ENCODE measurements at regions not wholly inside any gene's neighbourhood (a gene's known extent, or its start where the extent isn't known, plus 50 kb on each side); places are given as distances from the start of the nearest gene placed in this dataset.

GRCh38 chr2:189302274-189302948, 122.8 kb upstream of the COL5A2 start:
- no peak overlapping the region for H3K4me3 ChIP-seq (ENCODE audit: low read depth, low read length)
- no peak for DNase-seq (ENCODE audit: low read depth)
- TF ChIP-seq CTCF (IDR thresholded peaks at IDR 0.05; ENCODE audit: low read depth, low read length, missing control alignments) = no peak
- in situ Hi-C loops (cut with HindIII; ENCODE audit: low sequenced_read_pairs) = no loop called here

GRCh38 chr2:189304360-189304759, 124.8 kb upstream of the COL5A2 start:
- H3K4me3 ChIP-seq (ENCODE audit: low read depth, low read length) = no peak overlapping the region
- DNase-seq (ENCODE audit: low read depth) = no peak
- in situ Hi-C loops (cut with HindIII; ENCODE audit: low sequenced_read_pairs) = no loop called here
- TF ChIP-seq CTCF (IDR thresholded peaks at IDR 0.05; ENCODE audit: low read depth, low read length, missing control alignments) = no peak

GRCh38 chr2:189305291-189305943, 125.9 kb upstream of the COL5A2 start:
- H3K4me3 ChIP-seq (ENCODE audit: low read depth, low read length) = no peak overlapping the region
- no peak for DNase-seq (ENCODE audit: low read depth)
- TF ChIP-seq CTCF (IDR thresholded peaks at IDR 0.05; ENCODE audit: low read depth, low read length, missing control alignments) = no peak
- in situ Hi-C loops (cut with HindIII; ENCODE audit: low sequenced_read_pairs) = no loop called here

- in situ Hi-C loops (cut with HindIII; ENCODE audit: low sequenced_read_pairs) = no loop called here
- TF ChIP-seq CTCF (IDR thresholded peaks at IDR 0.05; ENCODE audit: low read depth, low read length, missing control alignments) = no peak
- no peak for DNase-seq (ENCODE audit: low read depth)
- H3K4me3 ChIP-seq (ENCODE audit: low read depth, low read length) = no peak overlapping the region
Observed at GRCh38 chr2:189306525-189306924, 127.0 kb upstream of the COL5A2 start.

- TF ChIP-seq CTCF (IDR thresholded peaks at IDR 0.05; ENCODE audit: low read depth, low read length, missing control alignments) = no peak
- no peak for DNase-seq (ENCODE audit: low read depth)
- H3K4me3 ChIP-seq (ENCODE audit: low read depth, low read length) = no peak overlapping the region
- in situ Hi-C loops (cut with HindIII; ENCODE audit: low sequenced_read_pairs) = no loop called here
Observed at GRCh38 chr2:189308056-189308790, 128.7 kb upstream of the COL5A2 start.

- DNase-seq (ENCODE audit: low read depth) = no peak
- no peak overlapping the region for H3K4me3 ChIP-seq (ENCODE audit: low read depth, low read length)
- in situ Hi-C loops (cut with HindIII; ENCODE audit: low sequenced_read_pairs) = no loop called here
- TF ChIP-seq CTCF (IDR thresholded peaks at IDR 0.05; ENCODE audit: low read depth, low read length, missing control alignments) = no peak
Observed at GRCh38 chr2:189309331-189309730, 129.8 kb upstream of the COL5A2 start.
